GM21786 (cell line): ENCODE measurements at regions not wholly inside any gene's neighbourhood (a gene's known extent, or its start where the extent isn't known, plus 50 kb on each side); places are given as distances from the start of the nearest gene placed in this dataset.

Experiments used
- ATAC-seq: cut with Tn5 transposase; IDR thresholded peaks from one replicate; pipeline ENCODE4 v1.9.1; 2021; ENCODE audit not compliant: unreplicated experiment

- ATAC-seq: no peak
Observed at GRCh38 chr10:28853195-28853594, 175.9 kb downstream of the BAMBI start.

GRCh38 chr10:28857164-28857563 is 179.8 kb downstream of the BAMBI start:
- no peak for ATAC-seq

- ATAC-seq: no peak
Observed at GRCh38 chr10:28858646-28859045, 181.3 kb downstream of the BAMBI start.

GRCh38 chr10:28859791-28860190 is 182.5 kb downstream of the BAMBI start:
- ATAC-seq: no peak

GRCh38 chr10:28862219-28862618 is 184.9 kb downstream of the BAMBI start:
- no peak for ATAC-seq

- ATAC-seq: no peak
Observed at GRCh38 chr10:28869606-28870201, 192.4 kb downstream of the BAMBI start.

- no peak for ATAC-seq
Observed at GRCh38 chr10:28871665-28872064, 194.3 kb downstream of the BAMBI start.

GRCh38 chr10:28872587-28873165 is 195.4 kb downstream of the BAMBI start:
- no peak for ATAC-seq

- ATAC-seq: no peak
Observed at GRCh38 chr10:28873540-28873939, 196.2 kb downstream of the BAMBI start.

GRCh38 chr10:28874210-28874609 is 196.9 kb downstream of the BAMBI start:
- no peak for ATAC-seq

GRCh38 chr10:28875549-28876081 is 198.3 kb downstream of the BAMBI start:
- no peak for ATAC-seq

GRCh38 chr10:28878236-28878970 is 201.1 kb downstream of the BAMBI start:
- ATAC-seq: no peak

GRCh38 chr10:28879246-28879645 is 201.9 kb downstream of the BAMBI start:
- no peak for ATAC-seq

- ATAC-seq: no peak
Observed at GRCh38 chr10:28879875-28880682, 202.8 kb downstream of the BAMBI start.

GRCh38 chr10:28880683-28880950 is 203.3 kb downstream of the BAMBI start:
- ATAC-seq: no peak

GRCh38 chr10:28881171-28881882 is 204.0 kb downstream of the BAMBI start:
- ATAC-seq: no peak

GRCh38 chr10:28883741-28884423 is 206.6 kb downstream of the BAMBI start:
- ATAC-seq: no peak

- ATAC-seq: no peak
Observed at GRCh38 chr10:28890121-28890950, 213.0 kb downstream of the BAMBI start.

- no peak for ATAC-seq
Observed at GRCh38 chr10:28891058-28891713, 213.9 kb downstream of the BAMBI start.
